Ovary (tissue), 3 donors: ENCODE measurements at regions not wholly inside any gene's neighbourhood (a gene's known extent, or its start where the extent isn't known, plus 50 kb on each side); places are given as distances from the start of the nearest gene placed in this dataset.

ENCODE experiments used
- CTCF ChIP-seq, 3 donors: fragments of 450-650 bp in 2 of 3; fragments of 200-600 bp in 1 of 3; IDR thresholded peaks; one replicate each; pipeline versions ENCODE4 v1.5.1 to v1.8.0; 2016 to 2022; ENCODE audit warnings: antibody characterized with exemption in 3 of 3, mild to moderate bottlenecking in 1 of 3
- EP300 ChIP-seq: sonication (generic); formaldehyde crosslinking; IDR thresholded peaks from one replicate; pipeline ENCODE4 v1.6.1; 2017; ENCODE audit warnings: antibody characterized with exemption
- donor health status: DM: no; HTN: no; CAD: no.

- TF ChIP-seq CTCF (IDR thresholded peaks at IDR 0.05) = no peak
- no peak for TF ChIP-seq EP300
These were observed 60.4 kb upstream of the AKAP12 start for GRCh38 chr6:151179321-151179720.
